Left ventricle myocardium inferior (tissue), 1 donor: ENCODE measurements at regions not wholly inside any gene's neighbourhood (a gene's known extent, or its start where the extent isn't known, plus 50 kb on each side); places are given as distances from the start of the nearest gene placed in this dataset.

Experiments
- DNase-seq: peaks from one replicate; pipeline ENCODE4 v3.0.0-alpha.2; 2020
- H3K27ac ChIP-seq: fragments of 200-600 bp; replicated peaks from 2 replicates; pipeline ENCODE4 v1.8.0; 2021
- H3K27me3 ChIP-seq: fragments of 200-600 bp; 2 replicates; pipeline ENCODE4 v1.8.0; 2021; ENCODE audit warnings: low read depth
- H3K36me3 ChIP-seq: fragments of 200-600 bp; 2 replicates; pipeline ENCODE4 v1.8.0; 2021
- H3K4me1 ChIP-seq: fragments of 200-600 bp; 2 replicates; pipeline ENCODE4 v1.8.0; 2021
- H3K4me3 ChIP-seq: fragments of 200-600 bp; 2 replicates; pipeline ENCODE4 v1.8.0; 2021; ENCODE audit warnings: mild to moderate bottlenecking, moderate library complexity
- H3K9me3 ChIP-seq: fragments of 200-600 bp; replicated peaks from 2 replicates; pipeline ENCODE4 v1.8.0; 2021
- CTCF ChIP-seq: fragments of 200-600 bp; IDR thresholded peaks from 2 replicates; pipeline ENCODE4 v1.8.0; 2021; ENCODE audit warnings: antibody characterized with exemption, mild to moderate bottlenecking, borderline replicate concordance
- intact Hi-C: fragments of 100-400 bp; cut with micrococcal nuclease; formaldehyde crosslinking; loops from one replicate; pipeline ENCODE4 v1.11.0; 2022
- donor health status: DM: no; HTN: yes; CAD: no; lungs with severe emphysema.

- Histone ChIP-seq H3K4me3 (no peak overlapping the region), H3K9me3 (no peaks in the 10 kb centered on the region), H3K27ac (no peak overlapping the region), H3K36me3 (no peaks in the 10 kb centered on the region), H3K27me3 (no peaks in the 10 kb centered on the region), H3K4me1 (no peaks in the 10 kb centered on the region)
- DNase-seq = no peak
- intact Hi-C loops = no loop called here
- no peak for TF ChIP-seq CTCF
Measured at GRCh38 chr5:66503203-66503789, 92.9 kb upstream of the MAST4 start.

- intact Hi-C loops = no loop called here
- H3K27ac ChIP-seq = no peak overlapping the region
- no peaks in the 10 kb centered on the region for H3K4me1 ChIP-seq
- no peak for DNase-seq
- TF ChIP-seq CTCF = no peak
- H3K9me3 ChIP-seq = no peaks in the 10 kb centered on the region
- no peaks in the 10 kb centered on the region for H3K36me3 ChIP-seq
- no peak overlapping the region for H3K4me3 ChIP-seq
- no peaks in the 10 kb centered on the region for H3K27me3 ChIP-seq
Measured at GRCh38 chr5:66507106-66507505, 89.1 kb upstream of the MAST4 start.

- Histone ChIP-seq H3K27me3 (no peaks in the 10 kb centered on the region), H3K4me1 (no peaks in the 10 kb centered on the region), H3K4me3 (no peak overlapping the region), H3K36me3 (no peaks in the 10 kb centered on the region), H3K27ac (no peak overlapping the region), H3K9me3 (no peaks in the 10 kb centered on the region)
- TF ChIP-seq CTCF = no peak
- intact Hi-C loops = no loop called here
- no peak for DNase-seq
Measured at GRCh38 chr5:66511491-66511890, 84.7 kb upstream of the MAST4 start.

GRCh38 chr5:66513130-66513529 lies 83.1 kb upstream of the MAST4 start:
- intact Hi-C loops = no loop called here
- no peaks in the 10 kb centered on the region for H3K36me3 ChIP-seq
- no peak for TF ChIP-seq CTCF
- H3K9me3 ChIP-seq = no peaks in the 10 kb centered on the region
- no peak overlapping the region for H3K4me3 ChIP-seq
- no peak overlapping the region for H3K27ac ChIP-seq
- peaks cover 3% of the 10 kb centered on the region for H3K4me1 ChIP-seq
- DNase-seq = no peak
- H3K27me3 ChIP-seq = no peaks in the 10 kb centered on the region

- H3K4me1 ChIP-seq = peaks cover 3% of the 10 kb centered on the region
- peaks cover 1% of the 10 kb centered on the region for H3K9me3 ChIP-seq
- H3K4me3 ChIP-seq = no peak overlapping the region
- H3K36me3 ChIP-seq = no peaks in the 10 kb centered on the region
- intact Hi-C loops = no loop called here
- DNase-seq = no peak
- no peak for TF ChIP-seq CTCF
- no peak overlapping the region for H3K27ac ChIP-seq
- no peaks in the 10 kb centered on the region for H3K27me3 ChIP-seq
Measured at GRCh38 chr5:66515209-66515608, 81.0 kb upstream of the MAST4 start.
